NCI-H2171 (cell line): ENCODE measurements at regions not wholly inside any gene's neighbourhood (a gene's known extent, or its start where the extent isn't known, plus 50 kb on each side); places are given as distances from the start of the nearest gene placed in this dataset.

Source experiments
- DNase-seq: peaks from one replicate; lab custom pipeline; 2025; lab: John Stamatoyannopoulos, UW

DNA sequence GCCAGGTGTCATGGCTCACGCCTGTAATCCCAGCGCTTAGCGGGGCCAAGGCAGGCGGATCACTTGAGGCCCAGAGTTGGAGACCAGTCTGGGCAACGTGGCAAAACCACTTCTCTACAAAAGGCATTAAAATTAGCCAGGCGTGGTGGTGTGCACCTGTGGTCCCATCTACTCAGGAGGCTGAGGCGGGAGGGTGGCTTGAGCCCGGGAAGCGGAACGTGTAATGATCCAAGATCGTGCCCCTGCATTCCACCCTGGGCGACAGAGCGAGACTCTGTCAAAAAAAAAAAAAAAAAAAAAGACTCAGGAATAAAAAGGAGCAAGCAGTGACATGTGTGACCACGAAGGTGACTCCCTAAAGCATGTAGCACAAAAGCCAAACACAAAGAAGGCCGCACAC is 50.1 kb upstream of the SALL3 start:
- no peak for DNase-seq
